ENCODE measurements at regions not wholly inside any gene's neighbourhood (a gene's known extent, or its start where the extent isn't known, plus 50 kb on each side); places are given as distances from the start of the nearest gene placed in this dataset.

DNA sequence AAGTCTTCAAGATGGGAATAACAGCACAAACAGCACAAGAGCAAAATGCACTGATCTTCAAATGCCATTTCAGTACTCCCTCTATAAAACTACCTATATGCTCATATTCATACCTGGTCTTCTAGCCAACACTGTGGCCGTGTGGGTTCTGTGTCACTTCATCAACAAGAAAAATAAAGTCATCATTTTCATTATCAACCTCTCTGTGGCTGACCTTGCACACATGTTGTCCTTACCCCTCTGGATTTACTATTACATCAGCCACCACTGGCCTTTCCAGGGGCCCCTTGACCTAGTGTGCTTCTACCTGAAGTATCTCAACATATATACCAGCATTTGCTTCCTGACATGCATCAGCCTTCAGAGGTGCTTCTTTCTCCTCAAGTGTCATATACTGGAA, 59.6 kb upstream of the GPR174 start:
- TF ChIP-seq POLR2A (IDR thresholded peaks at IDR 0.05): no peak
- TF ChIP-seq, protein P1, sequence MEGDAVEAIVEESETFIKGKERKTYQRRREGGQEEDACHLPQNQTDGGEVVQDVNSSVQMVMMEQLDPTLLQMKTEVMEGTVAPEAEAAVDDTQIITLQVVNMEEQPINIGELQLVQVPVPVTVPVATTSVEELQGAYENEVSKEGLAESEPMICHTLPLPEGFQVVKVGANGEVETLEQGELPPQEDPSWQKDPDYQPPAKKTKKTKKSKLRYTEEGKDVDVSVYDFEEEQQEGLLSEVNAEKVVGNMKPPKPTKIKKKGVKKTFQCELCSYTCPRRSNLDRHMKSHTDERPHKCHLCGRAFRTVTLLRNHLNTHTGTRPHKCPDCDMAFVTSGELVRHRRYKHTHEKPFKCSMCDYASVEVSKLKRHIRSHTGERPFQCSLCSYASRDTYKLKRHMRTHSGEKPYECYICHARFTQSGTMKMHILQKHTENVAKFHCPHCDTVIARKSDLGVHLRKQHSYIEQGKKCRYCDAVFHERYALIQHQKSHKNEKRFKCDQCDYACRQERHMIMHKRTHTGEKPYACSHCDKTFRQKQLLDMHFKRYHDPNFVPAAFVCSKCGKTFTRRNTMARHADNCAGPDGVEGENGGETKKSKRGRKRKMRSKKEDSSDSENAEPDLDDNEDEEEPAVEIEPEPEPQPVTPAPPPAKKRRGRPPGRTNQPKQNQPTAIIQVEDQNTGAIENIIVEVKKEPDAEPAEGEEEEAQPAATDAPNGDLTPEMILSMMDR (IDR thresholded peaks at IDR 0.05): no peak
